ENCODE measurements at regions not wholly inside any gene's neighbourhood (a gene's known extent, or its start where the extent isn't known, plus 50 kb on each side); places are given as distances from the start of the nearest gene placed in this dataset.

GRCh38 chr10:109403551-109403950 lies 519.8 kb downstream of the XPNPEP1 start:
- TF ChIP-seq, protein P1, sequence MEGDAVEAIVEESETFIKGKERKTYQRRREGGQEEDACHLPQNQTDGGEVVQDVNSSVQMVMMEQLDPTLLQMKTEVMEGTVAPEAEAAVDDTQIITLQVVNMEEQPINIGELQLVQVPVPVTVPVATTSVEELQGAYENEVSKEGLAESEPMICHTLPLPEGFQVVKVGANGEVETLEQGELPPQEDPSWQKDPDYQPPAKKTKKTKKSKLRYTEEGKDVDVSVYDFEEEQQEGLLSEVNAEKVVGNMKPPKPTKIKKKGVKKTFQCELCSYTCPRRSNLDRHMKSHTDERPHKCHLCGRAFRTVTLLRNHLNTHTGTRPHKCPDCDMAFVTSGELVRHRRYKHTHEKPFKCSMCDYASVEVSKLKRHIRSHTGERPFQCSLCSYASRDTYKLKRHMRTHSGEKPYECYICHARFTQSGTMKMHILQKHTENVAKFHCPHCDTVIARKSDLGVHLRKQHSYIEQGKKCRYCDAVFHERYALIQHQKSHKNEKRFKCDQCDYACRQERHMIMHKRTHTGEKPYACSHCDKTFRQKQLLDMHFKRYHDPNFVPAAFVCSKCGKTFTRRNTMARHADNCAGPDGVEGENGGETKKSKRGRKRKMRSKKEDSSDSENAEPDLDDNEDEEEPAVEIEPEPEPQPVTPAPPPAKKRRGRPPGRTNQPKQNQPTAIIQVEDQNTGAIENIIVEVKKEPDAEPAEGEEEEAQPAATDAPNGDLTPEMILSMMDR (IDR thresholded peaks at IDR 0.05) = no peak
- TF ChIP-seq EZH2 (IDR thresholded peaks at IDR 0.05; ENCODE audit: borderline replicate concordance, insufficient read depth, low read depth, low read length, poor library complexity, severe bottlenecking) = no peak
- intact Hi-C loops (cut with micrococcal nuclease) = no loop called here

DNA sequence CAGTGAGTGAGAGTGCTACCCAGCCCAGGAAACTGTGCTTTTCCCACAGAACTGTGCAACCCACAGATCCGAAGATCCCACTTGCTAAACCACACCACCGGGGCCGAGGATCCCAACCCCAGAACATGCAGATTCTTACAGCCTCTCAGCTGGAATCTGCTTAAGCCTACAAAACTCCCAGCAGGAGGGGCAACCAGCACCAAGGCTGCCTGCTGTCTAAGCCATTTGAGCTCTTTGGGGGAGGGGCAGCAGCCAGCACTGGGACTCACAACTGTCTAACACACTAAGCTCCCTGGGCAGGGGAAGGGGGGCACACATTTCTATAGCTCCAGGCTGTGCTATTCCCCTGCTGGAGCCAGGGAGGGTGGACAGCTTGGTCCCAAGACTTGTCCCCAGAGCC lies 529.9 kb downstream of the XPNPEP1 start:
- peaks cover 2% of the 10 kb centered on the region for H3K9me3 Mint-ChIP-seq (ENCODE audit: insufficient read depth)
- ChIA-PET POLR2A (no interaction called here), CTCF (no interaction called here)
- DNase-seq (no peak), ATAC-seq (ENCODE audit: low read depth) (no peak)
- H3K27me3 Mint-ChIP-seq = no peaks in the 10 kb centered on the region
- no peaks in the 10 kb centered on the region for H3K4me1 Mint-ChIP-seq
- WGBS (ENCODE audit: insufficient coverage) = 31% methylated on average over 3 of the region's 3 CpGs
- Histone ChIP-seq H3K36me3 (replicated peaks in 1 of 2; ENCODE audit: control extremely low read depth in 1 of 2, control insufficient read depth in 1 of 2, extremely low read depth in 1 of 2, insufficient read depth in 2 of 2, low read length in 1 of 2) (no peaks in the 10 kb centered on the region), H3K4me1 (ENCODE audit: control insufficient read depth in 2 of 2, insufficient read depth in 2 of 2, low read length in 2 of 2) (no peaks in the 10 kb centered on the region), H3K4me2 (replicated peaks; ENCODE audit: low read depth, low read length, poor library complexity, severe bottlenecking) (no peak overlapping the region), H3K9ac (ENCODE audit: low read length) (no peak overlapping the region), H3K4me3 (ENCODE audit: control extremely low read depth in 1 of 5, extremely low read depth in 1 of 5, insufficient read depth in 1 of 5, low read depth in 2 of 5, low read length in 4 of 5) (no peak overlapping the region), H2AFZ (ENCODE audit: insufficient read depth, low read depth, low read length, poor library complexity, severe bottlenecking) (no peak overlapping the region), H4K20me1 (ENCODE audit: control insufficient read depth, insufficient read depth, low read length, poor library complexity, severe bottlenecking) (no peaks in the 10 kb centered on the region), H3K27ac (ENCODE audit: low read length in 2 of 2) (no peak overlapping the region), H3K79me2 (ENCODE audit: control insufficient read depth, insufficient read depth, low read length) (no peaks in the 10 kb centered on the region), H3K9me3 (ENCODE audit: control extremely low read depth in 1 of 3, control insufficient read depth in 2 of 3, insufficient read depth in 1 of 3, low read length in 2 of 3) (peaks cover 0 to 11% (median 0%) of the 10 kb centered on the region in 3 donors), H3K27me3 (replicated peaks in 1 of 4; ENCODE audit: control extremely low read depth in 1 of 4, control insufficient read depth in 3 of 4, insufficient read depth in 4 of 4, low read length in 3 of 4) (no peaks in the 10 kb centered on the region)
- intact Hi-C loops (cut with micrococcal nuclease) = no loop called here
- H3K4me3 Mint-ChIP-seq = no peak overlapping the region
- no peak overlapping the region for H3K27ac Mint-ChIP-seq
- no peak for TF ChIP-seq EZH2 (IDR thresholded peaks at IDR 0.05; ENCODE audit: borderline replicate concordance, insufficient read depth, low read depth, low read length, poor library complexity, severe bottlenecking)
- TF ChIP-seq, protein P1 (IDR thresholded peaks at IDR 0.05) = no peak

More at GRCh38 chr10:109403551-109403950, 519.8 kb downstream of the XPNPEP1 start:
- ChIA-PET CTCF (no interaction called here), POLR2A (no interaction called here)
- DNase-seq = no peak
- H3K9me3 ChIP-seq (ENCODE audit: control extremely low read depth in 1 of 3, control insufficient read depth in 2 of 3, insufficient read depth in 1 of 3, low read length in 2 of 3) = no peaks in the 10 kb centered on the region
- H3K27me3 ChIP-seq (replicated peaks in 1 of 4; ENCODE audit: control extremely low read depth in 1 of 4, control insufficient read depth in 3 of 4, insufficient read depth in 4 of 4, low read length in 3 of 4) = no peaks in the 10 kb centered on the region
- H3K4me3 Mint-ChIP-seq = no peak overlapping the region
- no peak overlapping the region for H3K9ac ChIP-seq (ENCODE audit: low read length)
- no peaks in the 10 kb centered on the region for H3K36me3 ChIP-seq (replicated peaks in 1 of 2; ENCODE audit: control extremely low read depth in 1 of 2, control insufficient read depth in 1 of 2, extremely low read depth in 1 of 2, insufficient read depth in 2 of 2, low read length in 1 of 2)
- H3K4me1 ChIP-seq (ENCODE audit: control insufficient read depth in 2 of 2, insufficient read depth in 2 of 2, low read length in 2 of 2) = no peaks in the 10 kb centered on the region
- no peaks in the 10 kb centered on the region for H3K4me1 Mint-ChIP-seq
- no peak for ATAC-seq (ENCODE audit: low read depth)
- no peak overlapping the region for H3K4me3 ChIP-seq (ENCODE audit: control extremely low read depth in 1 of 5, extremely low read depth in 1 of 5, insufficient read depth in 1 of 5, low read depth in 2 of 5, low read length in 4 of 5)
- no peaks in the 10 kb centered on the region for H4K20me1 ChIP-seq (ENCODE audit: control insufficient read depth, insufficient read depth, low read length, poor library complexity, severe bottlenecking)
- no peaks in the 10 kb centered on the region for H3K9me3 Mint-ChIP-seq (ENCODE audit: insufficient read depth)
- H3K4me2 ChIP-seq (replicated peaks; ENCODE audit: low read depth, low read length, poor library complexity, severe bottlenecking) = no peak overlapping the region
- 78% methylated on average over 1 of the region's 2 CpGs for WGBS (ENCODE audit: insufficient coverage)
- H3K27ac ChIP-seq (ENCODE audit: low read length in 2 of 2) = no peak overlapping the region
- peaks cover 5% of the 10 kb centered on the region for H3K27me3 Mint-ChIP-seq
- no peak overlapping the region for H2AFZ ChIP-seq (ENCODE audit: insufficient read depth, low read depth, low read length, poor library complexity, severe bottlenecking)
- no peaks in the 10 kb centered on the region for H3K79me2 ChIP-seq (ENCODE audit: control insufficient read depth, insufficient read depth, low read length)
- no peak overlapping the region for H3K27ac Mint-ChIP-seq

Measured in B cell (primary cell).